ENCODE measurements at regions not wholly inside any gene's neighbourhood (a gene's known extent, or its start where the extent isn't known, plus 50 kb on each side); places are given as distances from the start of the nearest gene placed in this dataset.

- Histone ChIP-seq H3K4me1 (no peaks in the 10 kb centered on the region), H3K4me3 (no peak overlapping the region), H3K27me3 (no peaks in the 10 kb centered on the region), H3K36me3 (no peaks in the 10 kb centered on the region), H3K9me3 (no peaks in the 10 kb centered on the region), H3K27ac (no peak overlapping the region)
- TF ChIP-seq CTCF (IDR thresholded peaks at IDR 0.05) (no peak), POLR2A (IDR thresholded peaks at IDR 0.05) (no peak), EP300 (IDR thresholded peaks at IDR 0.05) (no peak)
- WGBS, 2 donors, result 82 to 95% methylated on average over 1 of the region's 1 CpG
- no peak for DNase-seq (ENCODE audit: low spot score in 2 of 2)
These were observed 167.9 kb upstream of the RUNX1 start for GRCh38 chr21:35216996-35217395.

GRCh38 chr21:35215870-35216269 is 166.8 kb upstream of the RUNX1 start:
- H3K27me3 ChIP-seq, result no peaks in the 10 kb centered on the region
- no peaks in the 10 kb centered on the region for H3K36me3 ChIP-seq
- no peak for DNase-seq (ENCODE audit: low spot score in 2 of 2)
- H3K9me3 ChIP-seq, result no peaks in the 10 kb centered on the region
- no peak overlapping the region for H3K4me3 ChIP-seq
- 61 to 69% methylated on average over 1 of the region's 1 CpG for WGBS, 2 donors
- no peak for TF ChIP-seq CTCF (IDR thresholded peaks at IDR 0.05)
- TF ChIP-seq POLR2A (IDR thresholded peaks at IDR 0.05), result no peak
- TF ChIP-seq EP300 (IDR thresholded peaks at IDR 0.05), result no peak
- H3K4me1 ChIP-seq, result peaks cover 0 to 7% (median 2%) of the 10 kb centered on the region in 4 donors
- H3K27ac ChIP-seq, result no peak overlapping the region

GRCh38 chr21:35212393-35213127 is 163.5 kb upstream of the RUNX1 start:
- Histone ChIP-seq H3K4me1 (peaks cover 0 to 8% (median 3%) of the 10 kb centered on the region in 4 donors), H3K27ac (peak overlapping the region in 1 of 4 donors; percentile 33), H3K9me3 (no peaks in the 10 kb centered on the region), H3K36me3 (no peaks in the 10 kb centered on the region), H3K4me3 (no peak overlapping the region), H3K27me3 (no peaks in the 10 kb centered on the region)
- WGBS, 2 donors, result 65 to 73% methylated on average over 3 of the region's 3 CpGs
- DNase-seq (ENCODE audit: low spot score in 2 of 2), result no peak
- TF ChIP-seq CTCF (IDR thresholded peaks at IDR 0.05) (no peak), EP300 (IDR thresholded peaks at IDR 0.05) (no peak), POLR2A (IDR thresholded peaks at IDR 0.05) (no peak)

- no peak for TF ChIP-seq POLR2A (IDR thresholded peaks at IDR 0.05)
- TF ChIP-seq EP300 (IDR thresholded peaks at IDR 0.05), result peak in 1 of 2 donors; percentile 42
These were observed 162.7 kb upstream of the RUNX1 start for GRCh38 chr21:35211782-35212181.

GRCh38 chr21:35210093-35210492 is 161.0 kb upstream of the RUNX1 start:
- H3K36me3 ChIP-seq, result no peaks in the 10 kb centered on the region
- no peak for DNase-seq (ENCODE audit: low spot score in 2 of 2)
- TF ChIP-seq POLR2A (IDR thresholded peaks at IDR 0.05) (no peak), CTCF (IDR thresholded peaks at IDR 0.05) (no peak), EP300 (IDR thresholded peaks at IDR 0.05) (no peak)
- no peaks in the 10 kb centered on the region for H3K9me3 ChIP-seq
- 95 to 100% methylated on average over 4 of the region's 4 CpGs for WGBS, 2 donors
- H3K4me1 ChIP-seq, result peaks cover 0 to 31% (median 14%) of the 10 kb centered on the region in 4 donors
- no peak overlapping the region for H3K27ac ChIP-seq
- H3K4me3 ChIP-seq, result no peak overlapping the region
- H3K27me3 ChIP-seq, result no peaks in the 10 kb centered on the region

More at GRCh38 chr21:35211782-35212181, 162.7 kb upstream of the RUNX1 start:
- Histone ChIP-seq H3K27ac (no peak overlapping the region), H3K4me3 (no peak overlapping the region), H3K4me1 (peaks cover 0 to 15% (median 3%) of the 10 kb centered on the region in 4 donors), H3K36me3 (no peaks in the 10 kb centered on the region), H3K27me3 (no peaks in the 10 kb centered on the region), H3K9me3 (no peaks in the 10 kb centered on the region)
- WGBS, 2 donors, result 53 to 56% methylated on average over 6 of the region's 6 CpGs
- DNase-seq (ENCODE audit: low spot score in 2 of 2), result no peak

All from tibial nerve (tissue), 4 donors.